Thoracic aorta (tissue), 2 donors: ENCODE measurements at regions not wholly inside any gene's neighbourhood (a gene's known extent, or its start where the extent isn't known, plus 50 kb on each side); places are given as distances from the start of the nearest gene placed in this dataset.

ENCODE experiments used
- ATAC-seq: fragments of 150-250 bp; one replicate; pipeline ENCODE4 v1.8.0; 2017; ENCODE audit warnings: low read depth; ENCODE audit not compliant: insufficient number of reproducible peaks, low FRiP score
- DNase-seq: peaks from one replicate; pipeline ENCODE4 v3.0.0-alpha.2; 2020; ENCODE audit warnings: low spot score
- H3K27ac ChIP-seq, 2 donors: fragments of 200-600 bp; sonication (generic); 1 replicate in 1 of 2; 2 replicates in 1 of 2; pipeline ENCODE4 v1.5.1; 2016; ENCODE audit warnings: mild to moderate bottlenecking in 2 of 2, moderate library complexity in 2 of 2
- H3K27me3 ChIP-seq: fragments of 200-600 bp; sonication (generic); replicated peaks from 2 replicates; pipeline ENCODE4 v1.6.0; 2016; ENCODE audit warnings: mild to moderate bottlenecking; ENCODE audit not compliant: insufficient read depth
- H3K36me3 ChIP-seq: fragments of 200-600 bp; sonication (generic); one replicate; pipeline ENCODE4 v1.5.1; 2016
- H3K4me1 ChIP-seq, 2 donors: fragments of 200-600 bp; sonication (generic); 1 replicate in 1 of 2; 2 replicates in 1 of 2; pipeline versions ENCODE4 v1.5.1 to v1.6.0; 2016; ENCODE audit warnings: low read depth in 2 of 2, mild to moderate bottlenecking in 1 of 2; ENCODE audit not compliant: control insufficient read depth in 1 of 2
- H3K4me3 ChIP-seq: fragments of 200-600 bp; sonication (generic); 2 replicates; pipeline ENCODE4 v1.5.1; 2016; ENCODE audit warnings: mild to moderate bottlenecking
- H3K9me3 ChIP-seq: fragments of 200-600 bp; sonication (generic); 2 replicates; pipeline ENCODE4 v1.5.1; 2016
- CTCF ChIP-seq: fragments of 200-600 bp; sonication (generic); IDR thresholded peaks from one replicate; pipeline ENCODE4 v1.5.1; 2019; ENCODE audit warnings: antibody characterized with exemption

GRCh38 chr2:128368437-128369107, 49.9 kb upstream of the HS6ST1 start:
- Histone ChIP-seq H3K4me3 (no peak overlapping the region), H3K36me3 (no peaks in the 10 kb centered on the region), H3K4me1 (peaks cover 0 to 8% of the 10 kb centered on the region in 2 donors), H3K27ac (no peak overlapping the region), H3K9me3 (no peaks in the 10 kb centered on the region), H3K27me3 (no peaks in the 10 kb centered on the region)
- no peak for TF ChIP-seq CTCF
- no peak for DNase-seq
- ATAC-seq = no peak

DNA sequence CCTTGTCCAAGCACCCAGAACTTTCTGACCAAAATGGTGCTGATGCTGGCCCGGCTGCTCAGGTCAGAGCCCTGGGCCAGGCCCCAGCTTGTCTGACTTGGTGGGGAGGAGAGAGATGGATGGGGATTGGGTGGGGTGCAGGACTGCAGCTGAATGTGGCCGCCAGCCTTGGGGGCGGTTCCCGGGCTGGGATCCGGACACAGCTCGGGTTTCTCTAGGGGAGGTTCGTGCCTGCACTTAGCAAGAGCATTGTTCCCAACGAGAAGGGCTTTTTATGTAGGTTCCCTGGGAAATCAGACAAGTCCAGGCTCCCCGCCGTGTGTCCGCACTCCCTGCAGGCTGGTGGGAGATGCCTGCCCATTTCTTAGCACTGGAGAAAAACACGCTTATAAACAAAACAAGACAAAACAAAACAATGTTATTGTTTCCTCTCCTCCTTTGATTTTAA, 50.5 kb upstream of the HS6ST1 start:
- no peak for DNase-seq
- Histone ChIP-seq H3K27ac (no peak overlapping the region), H3K9me3 (no peaks in the 10 kb centered on the region), H3K27me3 (no peaks in the 10 kb centered on the region), H3K4me1 (peaks cover 0 to 7% of the 10 kb centered on the region in 2 donors), H3K36me3 (no peaks in the 10 kb centered on the region), H3K4me3 (no peak overlapping the region)
- ATAC-seq = no peak
- no peak for TF ChIP-seq CTCF

- Histone ChIP-seq H3K4me3 (no peak overlapping the region), H3K4me1 (peaks cover 0 to 9% of the 10 kb centered on the region in 2 donors), H3K36me3 (no peaks in the 10 kb centered on the region), H3K27ac (no peak overlapping the region), H3K9me3 (no peaks in the 10 kb centered on the region), H3K27me3 (no peaks in the 10 kb centered on the region)
- DNase-seq (no peak), ATAC-seq (no peak)
- TF ChIP-seq CTCF = no peak
Measured at GRCh38 chr2:128369602-128370467, 51.2 kb upstream of the HS6ST1 start.

DNA sequence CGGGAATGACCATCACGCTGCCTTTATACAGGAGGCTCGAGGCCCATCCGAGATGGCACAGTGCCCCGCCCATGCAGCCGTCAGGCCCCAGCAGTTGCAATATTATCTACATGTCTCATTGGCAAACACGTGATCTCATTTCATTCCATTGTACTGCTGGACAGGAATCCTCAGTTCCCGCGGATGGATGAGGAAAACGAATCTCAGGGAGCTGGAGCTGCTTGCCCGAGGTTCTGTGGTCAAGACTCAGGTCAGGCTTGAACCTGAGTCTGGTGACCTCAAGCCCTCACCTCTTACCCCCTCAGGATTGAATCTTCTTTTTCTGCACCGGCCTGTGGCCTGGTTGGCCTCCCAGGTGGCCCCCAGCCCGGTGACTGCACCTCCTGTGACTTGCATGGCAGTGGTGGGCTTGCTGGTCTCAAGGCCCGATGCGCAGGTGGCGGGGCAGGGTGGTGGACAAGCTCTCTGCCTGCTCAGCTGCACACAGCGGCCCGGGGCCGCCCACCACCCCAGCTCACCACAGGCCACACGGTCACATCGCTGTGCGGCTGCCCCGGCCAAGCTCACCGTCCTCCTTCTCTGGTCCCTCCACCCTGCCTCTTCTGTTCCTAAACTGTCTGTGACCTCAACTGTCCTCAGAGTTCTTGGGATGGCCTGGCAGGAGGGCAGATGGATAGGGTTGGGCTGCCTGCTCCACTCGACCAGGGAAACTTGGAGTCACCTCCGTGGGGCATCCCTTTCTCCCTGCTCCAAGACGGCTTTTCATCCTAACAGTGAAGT, 52.0 kb upstream of the HS6ST1 start:
- Histone ChIP-seq H3K4me3 (no peak overlapping the region), H3K9me3 (no peaks in the 10 kb centered on the region), H3K27me3 (no peaks in the 10 kb centered on the region), H3K27ac (no peak overlapping the region), H3K36me3 (no peaks in the 10 kb centered on the region), H3K4me1 (peaks cover 6 to 16% of the 10 kb centered on the region in 2 donors)
- no peak for TF ChIP-seq CTCF
- ATAC-seq (no peak), DNase-seq (no peak)

DNA sequence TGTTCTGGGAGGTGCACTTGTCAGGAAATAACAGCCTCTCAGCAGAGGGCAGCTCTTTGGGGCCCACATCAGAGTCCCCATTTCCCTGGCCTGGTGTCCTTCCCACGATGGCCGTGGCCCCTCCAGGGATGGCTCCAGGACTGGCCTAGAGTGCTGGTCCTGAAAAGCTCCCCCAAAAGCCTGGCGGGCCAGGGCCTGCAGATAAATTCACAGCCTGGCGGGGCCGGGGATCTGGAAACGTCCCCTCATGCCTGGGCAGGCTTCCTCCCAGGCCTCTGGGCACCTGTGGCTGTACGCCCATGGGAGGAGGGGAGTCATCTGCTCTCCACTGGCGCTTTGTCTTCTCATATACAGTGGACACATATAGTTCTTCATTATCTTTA, 52.6 kb upstream of the HS6ST1 start:
- no peak for TF ChIP-seq CTCF
- Histone ChIP-seq H3K36me3 (no peaks in the 10 kb centered on the region), H3K4me3 (no peak overlapping the region), H3K9me3 (no peaks in the 10 kb centered on the region), H3K4me1 (peaks cover 6 to 21% of the 10 kb centered on the region in 2 donors), H3K27me3 (no peaks in the 10 kb centered on the region), H3K27ac (no peak overlapping the region)
- ATAC-seq = no peak
- DNase-seq = no peak
